GM21576 (cell line): ENCODE measurements at regions not wholly inside any gene's neighbourhood (a gene's known extent, or its start where the extent isn't known, plus 50 kb on each side); places are given as distances from the start of the nearest gene placed in this dataset.

ENCODE experiments used
- ATAC-seq: cut with Tn5 transposase; IDR thresholded peaks from one replicate; pipeline ENCODE4 v1.9.1; 2021; ENCODE audit warnings: mild to moderate bottlenecking, moderate library complexity; ENCODE audit not compliant: unreplicated experiment

DNA sequence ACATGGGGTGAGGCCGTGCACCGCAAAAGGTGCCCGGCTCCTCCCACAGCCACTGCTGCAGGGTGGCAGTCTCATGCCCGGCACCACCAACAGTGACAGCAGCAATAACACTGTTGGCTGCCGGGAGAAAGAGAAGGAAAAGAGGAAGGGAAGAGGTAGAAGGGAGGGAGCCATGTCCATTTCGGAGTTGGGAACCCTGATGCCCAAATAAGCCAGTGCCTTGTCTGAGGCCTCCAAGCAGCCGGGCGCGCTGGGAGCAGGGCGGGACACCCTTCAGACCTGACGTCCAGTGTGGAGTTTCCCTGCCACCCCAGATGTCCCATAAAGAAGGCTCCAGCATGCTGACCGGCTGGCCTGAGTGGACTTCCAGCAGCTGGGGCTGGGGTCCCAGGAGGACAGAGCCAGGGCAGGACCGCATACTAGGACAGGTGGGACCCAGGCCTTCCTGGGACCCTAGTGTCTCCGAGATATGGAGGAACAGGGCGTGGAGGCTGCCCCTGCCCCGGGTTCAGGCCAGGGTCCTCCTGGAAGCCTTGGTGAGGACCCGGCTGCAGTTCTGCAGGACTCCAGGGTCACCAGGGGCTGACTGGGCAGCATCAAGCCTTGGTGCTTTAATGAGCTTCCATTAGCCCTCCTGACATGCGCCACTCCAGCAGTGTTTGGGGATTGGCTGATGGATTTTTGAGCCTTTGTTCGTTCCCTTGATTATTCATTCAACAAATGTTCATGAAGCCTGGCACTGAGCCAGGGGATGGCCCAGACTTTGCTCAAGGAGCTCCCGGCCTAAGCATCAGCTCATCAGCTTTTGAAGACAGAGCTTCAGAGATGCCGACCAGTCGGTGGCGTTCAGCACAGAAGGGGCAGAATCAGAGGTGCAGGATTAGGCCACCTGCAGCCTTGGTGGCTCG, 223.6 kb upstream of the CIBAR2 start:
- no peak for ATAC-seq

DNA sequence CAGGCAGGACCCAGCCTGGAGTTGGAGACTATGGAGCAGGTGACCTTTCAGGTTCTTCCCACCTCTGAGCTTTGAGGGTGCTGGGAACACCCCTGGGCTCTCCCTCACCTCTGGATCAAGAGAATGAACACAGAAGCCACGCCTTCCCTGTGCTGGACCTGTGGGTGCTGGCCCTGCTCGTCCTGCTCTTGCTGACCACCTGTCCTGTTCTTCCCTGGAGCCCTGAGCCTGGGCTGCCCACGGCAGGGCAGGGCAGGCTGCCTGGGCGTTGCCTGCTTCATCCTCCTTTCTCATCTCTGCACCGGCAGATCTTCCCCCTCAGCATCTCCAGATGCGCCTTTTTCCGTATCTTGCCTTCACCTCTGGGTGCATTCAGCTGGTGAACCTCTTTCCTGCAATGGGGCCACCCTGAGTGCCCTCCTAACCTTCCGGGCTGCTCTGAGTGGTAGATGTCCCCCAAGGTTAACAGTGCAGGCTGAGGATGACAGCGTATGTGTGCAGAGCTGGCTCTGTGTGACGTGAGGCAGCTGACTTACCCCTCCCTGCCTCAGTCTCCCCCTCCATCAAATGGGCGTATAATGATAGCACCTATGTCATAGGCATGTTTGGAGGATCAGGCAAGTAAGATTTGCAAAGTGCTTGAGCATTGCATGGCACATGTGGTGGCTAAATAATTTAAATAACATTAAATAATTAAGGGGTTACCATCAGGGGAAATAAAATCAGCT, 225.8 kb upstream of the CIBAR2 start:
- no peak for ATAC-seq

DNA sequence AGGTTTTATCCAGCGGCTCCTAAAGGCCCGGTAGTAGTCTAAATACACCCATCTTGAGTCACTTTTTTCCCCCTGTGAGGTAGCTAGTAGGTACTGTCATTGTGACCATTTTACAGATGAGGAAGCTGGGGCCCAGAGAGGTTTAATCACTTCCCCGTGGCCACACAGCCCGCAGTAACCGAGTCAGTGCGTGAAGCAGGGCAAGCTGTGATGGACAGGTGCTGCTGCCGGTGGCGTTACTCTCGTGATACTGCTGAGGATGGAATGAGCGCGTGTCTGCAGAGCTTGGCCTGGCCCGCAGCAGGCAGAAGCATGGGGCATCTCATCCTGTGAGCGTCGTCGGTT, 226.3 kb upstream of the CIBAR2 start:
- ATAC-seq, result no peak

DNA sequence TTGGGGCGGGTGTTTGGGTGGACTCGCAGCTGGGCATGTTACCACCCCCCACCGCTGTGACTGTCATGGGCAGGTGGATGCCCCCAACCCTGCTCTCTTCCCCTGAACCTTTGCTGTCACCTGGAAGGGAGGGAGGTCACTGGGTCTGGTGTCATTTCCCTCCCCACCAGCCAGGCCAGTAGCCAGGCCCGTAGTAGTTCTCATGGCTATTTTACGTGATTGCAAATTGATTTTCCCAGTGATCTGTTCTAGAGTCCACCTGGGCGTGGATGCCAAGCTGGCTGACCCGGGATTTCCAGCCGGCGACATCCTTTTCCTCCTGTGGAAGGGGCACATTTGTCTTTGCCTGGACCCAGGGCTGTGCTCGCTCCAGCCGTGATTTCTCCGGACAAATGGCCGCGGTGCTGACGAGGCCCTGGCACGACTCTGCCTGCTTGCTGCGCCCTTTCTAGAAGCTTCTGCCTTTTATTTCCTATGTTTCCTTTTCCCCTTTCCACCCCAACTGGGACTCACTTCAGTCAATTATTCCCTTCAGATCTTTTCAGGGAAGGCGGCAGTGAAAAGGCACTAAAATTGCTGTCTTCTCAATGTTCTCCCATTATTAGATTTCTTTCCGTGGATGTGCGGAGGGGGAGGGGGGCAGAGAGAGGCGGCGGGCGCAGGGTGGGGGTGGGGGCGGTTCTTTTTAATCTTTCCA, 226.9 kb upstream of the CIBAR2 start:
- ATAC-seq, result no peak

DNA sequence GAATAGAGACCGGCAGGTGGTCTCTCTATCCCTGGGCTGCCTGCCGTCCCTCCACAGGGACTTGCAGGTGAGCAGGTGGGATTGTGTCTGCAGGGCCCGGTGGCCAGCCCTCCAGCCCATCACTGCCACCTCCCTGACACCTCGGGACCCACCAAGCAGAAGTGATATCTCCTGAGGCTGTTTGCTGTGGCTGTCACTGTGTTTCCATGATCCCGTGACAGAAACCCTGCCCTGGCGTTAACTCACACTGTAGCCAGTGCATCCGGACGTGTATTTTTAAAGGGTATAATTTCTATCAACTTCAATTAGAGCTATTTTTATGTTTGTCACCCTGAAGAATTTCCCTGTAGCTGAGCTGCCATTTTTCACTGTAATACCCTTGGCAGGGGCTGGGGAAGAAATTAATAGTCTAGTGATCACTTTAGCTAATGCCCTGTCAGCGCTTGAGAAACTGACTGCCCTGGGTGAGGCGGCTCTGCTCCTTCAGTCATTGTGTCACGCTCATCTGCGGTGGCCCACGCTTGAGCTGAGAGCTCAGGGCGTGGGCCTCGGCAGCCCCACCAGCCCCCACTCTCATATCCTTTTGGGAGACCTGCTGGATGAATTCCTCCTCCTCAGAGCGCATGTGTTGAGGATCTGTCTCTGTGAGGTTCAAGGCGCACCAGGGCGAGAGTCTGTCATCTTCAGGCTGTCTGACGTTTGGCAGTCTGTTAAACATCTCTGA, 229.9 kb upstream of the CIBAR2 start:
- ATAC-seq, result no peak

DNA sequence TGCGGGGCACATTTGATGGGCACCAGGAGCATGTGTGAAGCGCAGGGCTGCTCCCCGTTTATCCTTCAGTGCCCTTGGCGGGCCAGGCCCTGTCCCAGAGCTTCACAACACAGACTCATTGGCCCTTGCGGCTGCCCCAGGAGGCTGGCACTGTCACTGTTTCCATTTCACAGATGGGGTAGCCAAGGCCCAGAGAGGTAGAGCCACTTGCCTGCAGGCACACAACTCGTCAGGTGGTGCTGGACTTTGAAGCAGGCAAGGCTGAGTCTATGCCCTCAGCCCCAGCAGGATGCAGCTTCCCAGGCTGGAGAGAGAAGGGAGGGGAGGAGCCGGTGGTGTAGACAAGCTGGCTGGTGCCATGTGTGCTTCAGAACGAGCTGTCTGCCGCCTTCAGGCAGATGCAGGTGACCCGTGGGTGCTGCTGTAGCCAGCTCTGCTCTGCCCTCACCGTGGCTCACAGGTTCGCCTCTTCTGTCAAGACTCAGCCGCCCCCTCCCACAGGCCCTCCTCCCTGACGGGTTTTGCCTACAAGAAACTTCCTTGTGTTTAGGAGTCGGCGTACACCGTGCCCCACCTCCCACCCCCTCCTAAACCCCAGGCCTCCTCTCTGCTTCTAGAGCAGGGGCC, 232.3 kb upstream of the CIBAR2 start:
- ATAC-seq, result no peak

DNA sequence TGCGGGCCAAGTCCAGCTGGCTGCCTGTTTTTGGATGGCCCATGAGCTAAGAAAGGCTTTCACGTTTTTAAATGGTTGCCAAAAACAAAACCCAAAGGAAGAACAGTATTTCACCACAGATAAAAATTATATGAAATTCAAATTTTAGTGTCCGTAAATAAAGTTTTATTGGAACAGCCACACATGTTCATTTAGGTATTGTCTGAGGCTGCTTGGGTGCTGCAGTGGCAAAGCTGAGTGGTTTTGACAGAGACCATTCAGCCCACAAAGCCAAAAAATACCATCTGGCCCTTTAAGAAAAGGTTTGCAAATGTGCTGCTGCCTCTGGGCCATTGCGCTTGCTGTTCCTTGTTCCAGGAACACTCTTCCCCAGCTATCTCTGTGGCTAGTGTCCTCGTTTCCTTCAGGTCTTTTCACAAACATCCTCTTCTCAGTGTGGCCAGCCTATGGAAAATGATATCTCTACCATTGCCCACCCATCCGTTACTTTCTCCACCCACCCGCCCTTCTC, 232.9 kb upstream of the CIBAR2 start:
- no peak for ATAC-seq

DNA sequence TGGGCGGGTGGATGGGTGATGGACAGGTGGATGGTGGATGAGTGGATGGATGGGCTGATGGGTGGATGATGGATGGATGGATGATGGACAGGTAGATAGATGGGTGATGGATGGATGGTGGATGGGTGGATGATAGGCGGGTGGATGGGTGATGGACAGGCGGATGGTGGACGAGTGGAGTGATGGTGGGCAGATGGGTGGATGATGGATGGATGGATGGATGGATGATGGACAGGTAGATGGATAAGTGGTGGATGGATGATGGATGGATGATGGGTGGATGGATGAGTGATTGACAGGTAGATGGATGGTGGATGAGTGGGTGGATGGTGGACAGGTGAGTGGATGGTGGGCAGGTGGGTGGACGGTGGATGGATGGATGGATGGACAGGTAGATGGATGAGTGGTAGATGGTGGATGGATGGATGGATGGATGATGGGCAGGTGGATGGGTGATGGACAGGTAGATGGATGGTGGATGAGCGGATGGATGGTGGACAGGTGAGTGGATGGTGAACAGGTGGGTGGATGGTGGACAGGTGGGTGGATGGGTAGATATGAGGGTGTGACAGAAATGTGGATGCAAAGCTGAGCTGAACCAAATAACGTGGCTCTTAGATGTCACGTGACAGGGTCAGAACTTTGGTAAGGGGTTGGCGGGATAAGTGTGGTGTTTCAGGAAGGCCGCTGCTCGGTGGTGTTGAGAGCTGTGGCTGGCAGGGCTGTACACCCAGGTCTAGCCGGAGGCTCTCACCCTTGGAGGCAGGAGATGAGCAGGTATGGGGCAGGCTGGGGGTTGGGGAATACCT, 234.3 kb upstream of the CIBAR2 start:
- no peak for ATAC-seq

DNA sequence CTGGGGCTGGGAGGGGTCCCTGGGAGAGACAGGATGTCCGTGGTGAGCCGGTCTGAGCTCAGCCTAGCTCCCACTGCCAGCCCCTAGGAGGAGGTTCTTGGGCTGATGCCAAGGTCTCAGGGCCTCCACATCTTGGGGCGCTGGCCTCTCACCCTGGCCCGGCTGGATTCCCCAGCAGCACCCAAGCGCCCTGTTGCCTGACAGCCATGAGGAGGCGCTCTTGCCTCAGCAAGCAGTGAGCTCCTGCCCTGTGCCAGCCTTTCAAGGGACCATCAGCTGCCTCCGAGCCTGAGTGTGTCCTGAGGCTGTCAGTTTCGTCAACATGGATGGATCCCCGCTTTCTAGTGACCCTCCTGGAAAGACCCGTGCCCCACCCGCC, 234.9 kb upstream of the CIBAR2 start:
- no peak for ATAC-seq

DNA sequence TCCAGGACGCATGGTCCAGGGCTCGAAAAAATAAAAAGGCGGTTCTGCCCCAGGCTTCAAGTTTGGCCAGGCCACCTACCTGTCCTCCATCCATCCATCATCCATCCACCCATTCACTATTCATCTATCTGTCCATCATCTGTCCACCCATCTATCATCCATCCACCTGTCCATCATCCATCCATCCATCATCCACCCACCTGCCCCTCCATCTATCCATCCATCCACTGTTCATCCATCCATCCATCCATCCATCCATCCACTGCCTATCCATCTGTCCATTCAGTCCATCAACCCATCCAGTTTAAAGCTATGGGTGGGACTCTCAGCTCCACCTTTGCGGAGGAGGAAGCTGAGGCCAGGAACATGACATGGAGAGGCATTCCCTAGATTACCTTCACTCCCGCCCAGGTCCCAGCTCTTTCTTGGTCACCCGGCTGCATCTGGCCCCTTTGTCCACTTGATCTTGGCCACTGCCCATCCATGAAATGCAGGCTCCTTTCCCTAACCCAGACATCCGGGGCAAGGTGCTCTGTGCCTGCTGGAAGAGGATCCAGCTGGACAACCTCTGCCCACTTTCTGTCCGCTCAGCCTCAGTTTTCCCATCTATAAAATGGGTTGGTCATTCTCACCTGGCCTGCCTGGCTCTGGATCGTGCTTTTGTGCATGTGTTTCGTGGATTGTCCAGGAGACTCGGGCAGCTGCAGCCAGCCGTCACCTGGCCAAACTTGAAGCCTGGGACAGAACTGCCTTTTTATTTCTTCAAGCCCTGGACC, 236.0 kb upstream of the CIBAR2 start:
- no peak for ATAC-seq

DNA sequence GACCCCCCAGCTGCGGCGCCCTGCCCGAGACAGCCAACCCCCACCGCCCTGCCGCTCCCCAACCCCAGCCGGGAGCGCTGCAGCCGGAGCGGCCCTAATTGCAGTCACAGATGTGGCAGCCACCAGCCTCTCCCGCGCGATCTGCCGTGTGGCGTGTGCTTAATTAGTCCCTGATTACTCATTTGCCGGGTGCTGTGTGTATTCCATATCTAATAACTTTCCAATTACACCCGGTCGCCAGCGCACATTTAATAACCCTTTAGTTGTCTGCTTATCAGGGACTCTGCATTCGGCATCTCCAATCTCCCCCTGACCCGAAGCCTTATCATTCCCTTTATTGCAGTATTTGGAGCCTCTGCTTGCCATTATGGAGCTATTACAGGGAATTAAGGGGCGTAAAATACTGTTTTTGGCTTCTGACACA, 236.7 kb upstream of the CIBAR2 start:
- ATAC-seq, result no peak

DNA sequence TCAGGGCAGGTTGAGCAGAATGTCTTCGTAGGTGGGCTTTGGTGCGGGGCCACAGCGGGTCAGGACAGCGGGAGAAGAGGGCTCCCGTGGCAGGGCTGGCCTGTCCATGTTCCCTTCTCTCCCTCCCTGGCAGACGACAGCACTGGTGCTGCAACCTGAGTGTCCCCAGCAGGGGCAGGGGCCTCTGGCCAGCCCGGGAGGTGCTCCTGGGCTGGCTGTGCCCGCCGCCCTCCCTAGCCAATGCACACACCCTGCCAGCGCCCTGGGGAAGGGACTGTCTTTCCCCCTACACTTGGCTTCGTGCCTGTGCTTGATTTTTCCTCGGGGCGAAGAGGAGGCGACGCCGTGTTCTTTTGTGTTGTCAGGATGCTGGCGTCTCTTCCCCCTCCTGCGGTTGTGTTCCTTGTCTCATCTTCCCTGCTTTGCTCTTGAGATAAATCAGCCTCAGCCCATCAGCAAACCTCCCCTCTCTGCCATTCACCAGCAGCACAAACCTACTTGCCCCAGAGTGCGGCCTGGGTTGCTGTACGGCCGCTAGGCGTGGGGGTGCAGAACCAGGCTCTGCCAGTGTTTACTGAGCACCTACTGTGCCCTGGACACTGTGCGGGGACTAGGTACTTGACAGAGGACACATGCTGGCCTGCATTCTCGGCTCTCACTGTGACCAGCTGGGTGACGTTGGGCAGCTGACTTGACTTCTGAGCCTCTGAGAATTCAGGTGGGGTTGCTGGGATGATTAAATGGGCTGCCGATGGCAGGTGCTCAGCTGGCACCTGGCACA, 237.3 kb upstream of the CIBAR2 start:
- no peak for ATAC-seq

DNA sequence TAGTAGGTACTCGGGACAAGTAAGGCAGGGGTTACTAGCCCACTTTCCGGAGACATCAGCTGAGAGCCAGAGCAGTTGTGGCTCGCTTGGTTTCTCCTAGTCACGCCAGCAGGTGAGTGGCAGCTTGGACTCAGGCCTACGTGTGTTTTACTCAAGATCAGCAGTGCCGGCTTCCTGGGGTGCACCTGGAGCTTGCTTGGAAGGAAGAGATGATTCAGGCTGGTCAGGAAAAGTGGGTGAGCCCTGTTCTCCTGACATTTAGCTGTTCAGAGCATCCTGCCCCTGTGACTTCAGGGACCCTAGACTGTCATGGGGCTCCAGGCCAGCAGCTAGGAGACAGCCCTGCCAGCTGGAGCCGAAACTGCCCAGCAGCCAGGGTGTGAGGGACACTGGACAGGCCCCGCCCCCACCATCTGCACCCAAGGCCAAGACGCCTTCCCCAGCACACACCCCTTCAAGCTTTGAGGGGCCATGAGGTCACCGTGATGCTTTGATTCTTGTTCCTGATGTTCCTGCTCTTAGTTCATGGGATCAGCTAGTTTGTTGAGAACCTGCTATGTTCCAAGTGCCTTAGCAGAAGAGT, 238.0 kb upstream of the CIBAR2 start:
- no peak for ATAC-seq

DNA sequence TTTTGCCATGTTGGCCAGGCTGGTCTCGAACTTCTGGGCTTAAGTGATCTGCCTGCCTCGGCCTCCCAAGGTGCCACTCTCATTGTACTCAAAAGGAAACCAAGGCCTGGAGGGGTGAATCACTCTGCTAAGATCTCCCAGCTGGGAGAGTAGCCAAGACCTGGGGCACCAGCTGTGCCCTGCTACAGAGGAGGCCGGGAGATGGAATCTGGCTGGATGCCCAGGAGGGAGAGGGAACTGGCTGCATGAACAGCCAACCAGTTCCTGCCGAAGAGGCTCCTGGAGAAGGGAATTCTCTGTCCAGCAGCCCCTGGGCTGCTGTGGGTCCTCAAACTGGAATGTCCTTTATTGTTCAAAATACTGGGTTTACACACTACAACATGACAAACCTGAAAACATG, 238.7 kb upstream of the CIBAR2 start:
- ATAC-seq, result no peak

DNA sequence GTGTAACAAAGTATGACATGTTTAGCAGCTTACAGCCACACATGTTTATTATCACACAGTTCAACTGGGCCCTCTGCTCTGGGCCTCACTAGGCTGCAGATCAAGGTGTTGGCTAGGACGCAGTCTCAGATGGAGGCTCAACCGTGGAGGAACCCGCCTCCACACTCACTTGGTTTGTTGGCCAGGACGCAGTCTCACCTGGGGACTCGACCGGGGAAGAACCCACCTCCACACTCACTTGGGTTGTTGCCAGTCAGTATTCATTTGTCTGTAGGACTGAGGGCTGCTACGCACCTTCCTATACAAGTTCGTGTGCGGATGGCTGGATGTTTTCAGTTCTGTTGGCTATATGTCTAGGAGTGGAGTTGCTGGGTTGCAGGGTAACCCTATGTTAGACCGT, 240.7 kb upstream of the CIBAR2 start:
- ATAC-seq, result no peak

DNA sequence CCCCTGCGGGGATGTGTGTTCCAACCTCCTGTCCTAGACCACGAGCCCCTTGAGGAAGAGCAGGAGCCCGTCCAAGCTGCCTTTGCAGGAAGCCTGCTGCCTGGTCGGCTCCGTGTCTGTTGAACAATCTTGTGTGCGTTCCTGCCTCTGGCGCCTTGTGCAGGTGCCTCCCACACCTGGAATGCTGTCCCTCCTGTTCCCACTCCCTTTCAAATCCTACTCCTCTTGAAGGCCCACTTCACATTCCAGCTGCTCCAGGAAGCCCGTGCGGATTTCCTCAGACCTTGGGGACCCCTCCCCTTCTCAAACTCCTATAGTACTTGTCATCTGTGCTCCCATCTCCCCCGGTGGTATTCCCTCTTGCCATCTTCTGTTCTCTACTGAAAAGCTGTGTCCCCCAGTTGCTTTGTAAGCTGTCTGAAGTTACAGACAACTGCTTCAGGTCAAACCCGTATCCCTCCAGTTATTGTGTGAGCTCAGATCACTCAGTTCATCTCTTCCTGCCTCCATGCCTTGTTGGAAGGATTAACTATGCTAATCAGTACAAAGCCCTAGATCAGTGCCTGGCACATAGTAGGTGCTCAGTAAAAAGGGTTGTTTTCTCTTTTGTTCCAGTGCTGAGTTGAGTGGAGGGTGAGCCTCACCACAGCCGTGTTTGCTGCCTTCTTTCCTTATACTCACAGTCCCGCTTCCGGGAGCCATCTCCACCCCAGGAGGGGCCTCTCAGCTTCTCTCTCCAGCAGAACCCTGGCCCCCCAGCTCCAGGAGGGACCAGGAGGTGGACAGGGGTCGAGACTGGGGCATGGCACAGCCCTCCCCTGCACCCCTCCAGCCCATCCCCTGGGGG, 241.8 kb upstream of the CIBAR2 start:
- ATAC-seq, result no peak
